MV-4-11 (cell line): ENCODE measurements at regions not wholly inside any gene's neighbourhood (a gene's known extent, or its start where the extent isn't known, plus 50 kb on each side); places are given as distances from the start of the nearest gene placed in this dataset.
"Not testable (repeated sequence)": the region's sequence is repeated elsewhere in the genome, so short reads cannot be mapped to it uniquely, and the experiment has no call there.

ENCODE experiments used
- DNase-seq: peaks from one replicate; lab custom pipeline; 2025; lab: John Stamatoyannopoulos, UW

DNA sequence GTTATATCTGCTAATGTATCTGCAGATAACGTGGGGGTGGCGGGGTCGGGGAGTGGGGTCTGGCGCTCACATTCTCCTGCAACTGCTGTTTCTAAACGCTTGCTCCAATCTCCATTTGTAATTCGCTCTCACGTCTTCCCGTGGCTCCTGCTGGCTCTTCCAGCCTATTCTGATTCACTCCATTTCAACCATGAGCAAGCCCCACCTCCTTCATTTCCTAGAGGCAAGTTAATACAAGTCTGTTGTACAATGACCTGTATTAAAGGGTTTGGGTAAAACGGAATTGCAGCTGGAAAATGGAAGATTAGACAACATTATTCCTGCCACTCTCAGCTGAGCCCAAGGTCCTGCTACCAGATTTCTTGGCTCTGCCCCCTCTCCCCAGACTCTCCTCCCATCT is 132.3 kb downstream of the CSNK2A3 start:
- no peak for DNase-seq

DNA sequence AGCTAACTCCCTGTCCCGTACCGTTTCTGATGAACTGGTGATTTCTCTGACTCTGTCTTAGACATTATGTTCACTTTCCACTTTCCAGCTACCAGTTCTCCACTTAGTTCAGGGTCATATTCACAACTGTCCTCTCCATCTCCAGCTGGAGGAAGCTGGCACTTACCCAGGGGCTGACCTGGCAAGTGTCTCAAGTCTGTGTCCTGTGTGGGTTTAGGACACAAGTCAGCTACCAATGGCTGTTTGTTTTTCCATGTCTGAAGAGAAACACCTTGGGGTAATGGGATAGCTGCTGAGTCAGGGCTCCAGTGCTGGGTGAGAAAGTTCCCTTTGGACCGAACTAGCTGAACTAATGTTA is 134.4 kb downstream of the CSNK2A3 start:
- no peak for DNase-seq

DNA sequence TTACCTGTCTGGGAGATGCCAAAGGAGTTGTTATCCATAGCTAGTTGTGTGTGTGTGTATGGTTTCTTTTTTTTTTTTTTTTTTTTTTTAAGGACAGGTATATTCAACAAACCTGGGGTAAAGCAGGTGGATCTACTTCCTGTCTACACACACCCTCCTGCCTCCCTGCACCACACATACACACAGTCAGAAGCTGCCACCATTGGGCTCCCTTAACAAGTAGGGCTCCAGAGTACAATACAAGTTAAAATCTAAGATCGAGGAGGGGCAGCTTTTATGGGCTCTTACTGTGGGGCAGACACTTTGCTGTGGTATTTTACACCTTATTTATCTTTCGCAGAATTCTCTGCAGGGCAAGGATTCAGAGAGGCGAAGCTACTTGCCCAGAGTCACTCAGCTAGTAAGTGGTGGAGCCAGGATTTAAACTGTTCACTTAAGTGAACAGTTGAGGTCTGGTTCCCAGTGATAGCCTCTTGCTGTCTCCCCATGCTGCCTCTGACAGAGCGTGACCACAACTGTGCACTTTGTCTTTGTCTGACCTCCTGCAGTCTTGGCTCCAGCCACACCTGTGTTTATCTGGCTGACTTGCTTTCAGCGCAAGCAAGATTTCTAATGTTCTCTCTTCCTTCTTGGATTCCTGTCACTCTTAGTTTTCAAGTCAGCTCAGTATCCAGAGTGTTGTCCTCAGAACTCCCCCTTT is 135.0 kb downstream of the CSNK2A3 start:
- no peak for DNase-seq

DNA sequence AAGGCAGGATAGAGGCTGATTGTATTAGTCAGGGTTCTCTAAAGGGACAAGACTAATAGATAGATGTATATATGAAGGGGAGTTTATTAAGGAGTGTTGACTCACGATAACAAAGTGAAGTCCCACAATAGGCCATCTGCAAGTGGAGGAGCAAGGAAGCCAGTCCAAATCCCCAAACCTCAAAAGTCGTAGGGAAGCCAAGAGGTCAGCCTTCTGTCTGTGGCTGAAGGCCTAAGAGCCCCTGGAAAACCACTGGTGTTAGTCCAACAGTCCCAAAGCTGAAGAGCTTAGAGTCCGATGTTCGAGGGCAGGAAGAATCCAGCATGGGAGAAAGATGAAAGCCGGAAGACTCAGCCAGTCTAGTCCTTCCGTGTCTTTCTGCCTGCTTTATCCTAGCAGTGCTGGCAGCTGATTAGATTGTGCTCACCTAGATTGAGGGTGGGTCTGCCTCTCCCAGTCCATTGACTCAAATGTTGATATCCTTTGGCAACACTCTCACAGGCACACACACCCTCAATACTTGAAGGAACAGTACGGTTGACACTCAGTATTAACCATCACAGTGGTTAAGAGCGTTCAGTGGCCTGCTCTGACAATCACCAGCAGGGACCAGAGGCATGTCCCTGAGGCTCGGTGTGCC is 135.6 kb downstream of the CSNK2A3 start:
- DNase-seq: no peak

DNA sequence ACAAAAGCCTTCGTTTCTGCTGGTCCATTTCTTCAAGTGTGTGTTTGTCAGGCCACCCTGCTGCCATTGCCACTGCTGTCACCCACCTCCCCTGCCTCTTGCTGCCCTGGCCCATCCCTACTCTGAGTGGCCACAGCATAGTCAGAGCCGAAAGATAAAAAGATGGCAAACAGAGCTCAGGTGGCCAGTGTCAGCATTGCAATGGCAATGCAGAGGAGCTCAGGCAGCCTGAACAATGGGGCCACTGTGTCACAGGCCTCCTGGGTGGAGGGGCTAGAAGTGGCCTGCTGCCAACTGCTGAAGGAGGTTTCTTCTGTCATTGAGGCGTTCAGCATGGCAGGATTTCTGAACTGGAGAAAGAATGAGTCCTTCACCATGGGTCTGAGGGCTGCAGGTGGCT is 137.1 kb downstream of the CSNK2A3 start:
- no peak for DNase-seq

DNA sequence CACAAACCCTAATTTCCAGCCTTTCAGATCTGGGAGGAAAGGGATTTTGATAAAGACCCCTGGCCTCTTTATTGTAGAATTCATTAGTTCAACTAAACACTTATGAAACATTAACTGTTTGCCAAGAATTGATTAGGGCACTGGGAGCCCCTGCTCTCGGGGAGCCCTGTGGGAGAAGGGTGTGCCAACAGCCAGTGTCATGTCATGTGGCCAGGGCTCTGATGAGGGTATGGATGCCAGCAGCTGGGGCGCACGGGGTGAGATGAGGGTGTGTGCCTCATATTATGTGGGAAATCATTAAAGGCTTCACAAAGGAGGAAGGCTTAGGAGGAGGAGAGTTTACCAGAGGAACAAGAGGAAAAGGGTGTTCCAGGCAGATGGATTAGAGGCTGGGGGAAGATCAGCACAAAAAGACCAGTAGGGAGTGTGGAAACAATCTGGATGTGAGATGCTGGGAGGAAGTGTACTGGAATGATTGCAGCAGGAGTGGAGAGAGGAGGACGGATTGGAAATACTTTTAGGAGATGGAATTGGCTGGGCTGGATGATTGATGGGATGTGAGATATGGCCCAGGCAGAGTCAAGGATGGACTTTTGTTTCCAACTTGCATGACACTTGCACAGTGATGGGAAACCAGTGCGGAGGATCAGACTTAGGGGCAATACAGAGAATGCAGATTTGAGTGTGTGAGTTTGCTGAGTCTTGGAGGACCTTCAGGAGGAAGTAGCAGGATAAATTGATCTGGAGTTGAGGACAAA is 137.8 kb downstream of the CSNK2A3 start:
- DNase-seq: no peak

DNA sequence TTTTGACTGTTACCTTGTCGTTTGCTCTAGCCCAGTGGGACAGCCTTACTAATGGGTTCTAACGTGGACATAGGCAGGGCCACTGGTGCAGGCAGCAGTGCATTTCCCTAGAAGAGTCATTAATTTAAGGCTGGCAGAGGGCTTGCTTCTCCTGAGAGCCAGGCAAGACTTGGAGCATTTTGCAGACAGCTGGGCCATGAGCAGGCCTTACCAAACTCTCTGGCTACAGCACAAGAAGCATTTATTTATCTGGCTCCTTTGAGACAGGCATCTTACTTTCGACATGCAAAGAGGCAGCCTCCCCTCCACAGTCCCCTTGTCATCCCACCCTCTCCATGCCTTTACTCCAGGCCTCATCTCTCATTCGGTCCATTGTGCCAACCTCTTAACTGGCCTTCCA is 139.9 kb downstream of the CSNK2A3 start:
- DNase-seq: no peak

DNA sequence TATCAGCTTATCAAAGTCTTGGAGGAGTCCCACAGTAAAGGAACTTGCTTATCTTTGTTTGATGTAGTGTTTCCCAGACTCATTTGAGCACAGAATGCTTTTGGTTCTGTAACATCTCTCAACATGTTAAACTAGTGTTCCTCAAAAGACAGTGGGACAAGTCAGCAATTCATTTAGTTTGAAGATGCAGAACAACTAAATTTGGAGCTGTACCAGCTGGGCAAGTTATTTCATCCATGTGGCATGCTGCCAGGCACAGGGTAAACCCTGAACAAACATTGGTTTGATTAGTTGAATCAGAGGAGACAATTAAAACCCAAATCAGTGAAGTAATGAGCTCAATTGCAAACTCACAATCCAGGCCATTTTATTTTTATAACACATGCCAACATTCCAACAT is 141.2 kb downstream of the CSNK2A3 start:
- DNase-seq: no peak

DNA sequence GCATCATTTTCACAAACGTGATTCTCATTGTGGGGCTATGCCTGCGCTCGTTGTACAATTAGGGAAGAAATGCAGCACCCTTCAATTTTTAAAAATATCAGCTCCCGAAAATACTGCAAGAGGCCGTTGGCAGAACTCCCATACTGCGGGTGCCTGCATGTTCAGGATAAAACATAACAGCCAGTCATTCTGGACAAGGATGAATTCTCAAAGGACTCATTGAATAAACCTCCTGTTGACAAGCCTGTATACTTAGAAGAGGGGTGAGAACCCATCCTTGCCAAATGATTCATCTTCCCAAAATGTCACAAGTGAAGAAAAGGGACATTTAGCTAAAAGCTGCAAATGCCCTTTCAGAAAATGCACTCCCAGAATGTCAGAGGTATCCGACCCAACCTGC is 141.9 kb downstream of the CSNK2A3 start:
- no peak for DNase-seq

DNA sequence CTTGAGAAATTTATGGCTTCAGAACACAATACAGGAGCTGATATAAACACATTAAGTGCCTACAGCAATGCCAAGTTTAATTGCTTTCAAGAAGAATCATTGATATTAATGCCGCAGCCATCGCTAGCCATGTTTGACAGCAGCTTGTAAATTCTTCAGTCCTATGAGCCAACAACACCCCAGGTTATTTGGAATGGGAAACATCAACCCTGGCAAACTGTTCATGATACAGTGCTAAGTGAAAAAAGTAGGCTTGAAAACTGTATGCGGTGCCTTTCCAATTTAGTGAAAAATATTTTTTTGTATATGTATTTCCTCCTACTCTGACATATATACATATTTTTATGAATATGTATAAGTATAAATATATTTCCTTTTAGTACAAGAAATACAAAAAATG is 142.6 kb downstream of the CSNK2A3 start:
- no peak for DNase-seq

DNA sequence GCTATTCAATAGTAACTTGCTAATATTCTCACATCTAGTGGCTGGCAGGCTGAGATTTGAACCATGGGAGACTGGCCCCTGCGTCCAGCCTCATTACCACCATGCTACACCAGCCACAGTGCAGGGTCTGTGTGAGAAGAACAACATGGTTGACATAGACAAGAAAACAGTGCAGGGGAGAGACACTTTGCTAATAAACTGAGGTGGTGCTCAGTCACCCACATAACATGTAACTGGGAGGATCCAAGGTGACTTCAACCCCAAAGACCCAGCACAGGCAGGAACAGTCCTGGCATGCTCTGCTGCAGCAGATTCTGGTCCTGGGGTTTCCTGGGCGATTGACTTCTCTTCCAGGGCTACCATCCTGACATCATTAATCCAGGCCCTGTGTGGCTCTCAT is 143.1 kb downstream of the CSNK2A3 start:
- DNase-seq: no peak

DNA sequence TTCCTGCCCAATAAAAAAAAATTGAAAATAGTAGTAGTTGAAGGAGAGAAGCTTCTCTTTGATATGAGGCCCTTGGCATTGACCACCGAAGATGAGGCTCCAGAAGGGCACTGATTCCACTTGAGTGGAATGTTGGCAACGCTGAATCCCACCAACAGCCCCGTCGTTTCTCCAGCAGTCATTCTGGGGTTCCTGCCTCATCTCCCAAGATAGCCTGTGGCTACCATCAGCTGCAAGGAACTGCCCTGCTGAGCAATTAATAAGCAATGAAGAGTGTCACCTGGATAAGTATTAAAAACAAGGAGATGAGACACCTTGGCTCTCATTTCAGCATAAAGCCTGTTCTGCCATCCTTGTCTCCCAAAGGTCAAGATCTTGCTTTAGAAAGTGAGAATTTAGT is 144.1 kb downstream of the CSNK2A3 start:
- no peak for DNase-seq

DNA sequence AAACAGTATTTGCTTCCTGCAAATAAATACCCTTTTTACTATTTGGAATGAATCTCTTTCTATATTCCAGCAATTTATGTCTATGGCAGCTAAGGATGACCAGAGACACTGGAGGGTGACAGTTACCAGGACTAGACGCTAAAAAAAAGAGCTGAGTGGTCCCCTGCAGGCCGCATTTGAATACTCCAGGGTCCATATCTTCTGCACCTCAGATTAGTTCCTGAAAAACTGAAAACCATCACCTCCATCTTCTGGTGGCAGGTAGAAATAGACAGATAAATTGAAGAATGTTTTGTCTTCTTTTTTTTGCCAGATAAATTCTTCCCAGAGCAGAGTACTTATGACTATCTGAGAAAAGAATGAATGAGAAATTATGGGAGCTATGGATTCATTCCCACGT is 145.6 kb downstream of the CSNK2A3 start:
- no peak for DNase-seq

DNA sequence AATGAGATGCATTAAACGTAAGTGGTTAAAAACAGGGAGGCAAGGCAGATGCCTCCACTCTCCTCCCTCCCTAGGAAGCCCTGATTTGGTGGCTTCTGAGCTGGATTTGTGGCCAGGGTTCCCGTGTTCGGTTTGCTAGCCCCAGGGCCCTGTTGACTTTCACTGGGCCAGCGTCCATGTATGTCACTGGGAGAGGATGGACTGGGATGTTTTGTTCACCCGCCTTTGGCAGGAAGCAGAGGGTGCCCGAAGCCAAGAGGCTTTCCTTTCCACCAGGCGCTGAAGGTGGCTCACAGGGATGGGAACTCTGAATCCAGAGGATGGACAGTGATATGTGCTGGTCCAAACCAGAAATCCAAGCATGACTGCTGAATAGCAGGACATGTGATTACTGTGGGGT is 146.6 kb downstream of the CSNK2A3 start:
- DNase-seq: no peak

DNA sequence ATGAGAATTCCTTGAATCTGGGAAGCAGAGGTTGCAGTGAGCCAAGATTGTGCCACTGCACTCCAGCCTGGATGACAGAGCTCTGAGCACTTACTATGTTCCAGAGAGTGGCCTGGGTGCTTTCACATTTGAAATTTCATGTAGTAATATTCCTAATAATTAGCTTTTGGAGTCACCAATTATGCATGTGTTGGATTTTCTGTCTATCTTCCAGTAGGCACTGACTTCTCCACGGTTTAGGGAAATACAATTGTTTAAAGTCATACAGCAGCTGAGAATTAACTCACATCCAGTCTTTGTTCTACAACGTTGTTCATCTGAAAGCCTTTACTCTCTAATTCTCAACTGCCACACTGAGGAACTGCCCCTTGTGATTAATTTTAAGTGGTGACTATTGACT is 150.2 kb downstream of the CSNK2A3 start:
- no peak for DNase-seq

DNA sequence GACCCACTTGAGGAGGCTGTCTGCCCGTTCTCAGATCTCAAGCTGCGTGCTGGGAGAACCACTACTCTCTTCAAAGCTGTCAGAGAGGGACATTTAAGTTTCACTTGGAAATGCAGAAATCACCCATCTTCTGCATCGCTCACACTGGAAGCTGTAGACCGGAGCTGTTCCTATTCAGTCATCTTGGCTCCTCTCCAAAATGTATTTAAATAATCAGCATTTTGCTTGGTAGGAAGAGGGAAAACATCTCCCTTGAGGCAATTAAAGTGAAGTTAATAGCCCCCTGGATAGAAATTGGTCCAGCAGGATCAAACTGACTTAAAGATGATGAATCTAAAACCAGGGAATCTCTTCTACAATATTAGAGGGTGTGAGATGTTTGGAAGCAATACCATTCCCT is 151.7 kb downstream of the CSNK2A3 start:
- not testable (repeated sequence) for DNase-seq

DNA sequence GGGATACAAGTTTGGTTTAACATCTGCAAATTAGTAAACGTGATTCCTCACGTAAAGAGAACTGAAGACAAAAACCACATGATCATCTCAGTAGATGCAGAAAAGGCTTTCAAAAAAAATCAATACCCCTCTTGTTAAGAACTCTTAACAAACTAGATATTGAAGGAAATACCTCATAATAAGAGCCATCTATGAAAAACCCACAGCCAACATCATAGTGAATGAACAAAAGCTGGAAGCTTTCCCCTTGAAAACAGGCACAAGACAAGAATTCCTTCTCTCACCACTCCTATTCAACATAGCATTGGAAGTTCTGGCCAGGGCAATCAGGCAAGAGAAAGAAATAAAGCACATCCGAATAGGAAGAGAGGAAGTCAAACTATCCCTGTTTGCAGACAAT is 160.5 kb downstream of the CSNK2A3 start:
- DNase-seq: no peak

DNA sequence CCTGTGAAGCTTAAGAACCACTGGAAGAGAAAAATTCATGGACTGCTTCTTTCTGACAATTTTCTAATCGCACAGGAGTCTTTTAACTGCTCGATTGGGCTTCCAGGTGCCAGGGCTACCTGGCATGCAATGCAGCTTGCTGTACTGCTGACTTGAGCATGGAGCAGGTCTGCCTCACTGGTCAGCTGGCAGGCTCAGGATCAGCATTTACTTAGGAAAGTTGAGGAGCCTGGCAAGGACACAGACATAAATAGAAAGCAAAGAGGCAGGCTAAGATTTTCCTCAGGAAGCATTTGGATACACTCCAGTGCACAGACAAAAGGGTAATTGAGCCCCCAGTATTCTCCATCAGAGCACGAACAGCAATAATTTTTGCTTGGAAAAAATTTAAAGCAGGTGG is 163.5 kb downstream of the CSNK2A3 start:
- DNase-seq: no peak

DNA sequence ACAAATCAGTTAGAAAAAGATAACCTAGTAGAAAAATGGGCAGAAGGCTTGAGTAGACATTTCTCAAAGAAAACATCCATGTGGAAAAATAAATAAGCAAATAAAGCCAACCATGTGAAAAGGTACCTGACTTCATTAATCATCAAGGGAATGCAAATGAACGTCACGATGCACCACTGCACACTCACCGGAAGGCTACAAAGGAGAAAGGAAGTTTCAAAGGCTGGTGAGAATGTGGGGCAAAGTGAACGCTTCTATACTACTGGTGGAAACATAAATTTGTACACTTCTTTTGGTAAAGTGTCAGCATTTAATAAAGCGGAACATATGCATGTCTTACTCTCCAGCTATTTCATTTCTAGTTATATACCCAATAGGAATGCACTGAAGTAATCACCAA is 166.8 kb downstream of the CSNK2A3 start:
- no peak for DNase-seq

DNA sequence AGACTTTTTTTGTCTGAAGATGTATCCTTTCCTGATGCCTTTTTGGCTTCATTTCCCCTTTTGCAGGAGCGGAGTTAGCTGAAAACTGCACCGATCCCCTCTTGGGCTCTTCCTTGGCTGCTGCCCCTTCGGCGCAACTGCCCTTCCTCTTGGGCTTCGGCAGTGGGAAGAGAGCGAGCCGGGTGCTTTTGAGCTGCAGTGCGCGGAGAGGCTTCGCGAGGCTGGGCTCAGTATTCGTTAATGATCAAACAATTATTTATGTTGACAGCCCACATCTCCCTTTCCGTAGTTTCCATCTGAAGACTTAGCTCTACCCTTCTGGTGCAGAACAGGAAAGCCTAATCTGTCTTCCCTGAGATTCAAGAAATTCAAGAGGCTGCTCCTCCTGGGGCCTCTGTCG is 170.8 kb downstream of the CSNK2A3 start:
- DNase-seq: no peak

DNA sequence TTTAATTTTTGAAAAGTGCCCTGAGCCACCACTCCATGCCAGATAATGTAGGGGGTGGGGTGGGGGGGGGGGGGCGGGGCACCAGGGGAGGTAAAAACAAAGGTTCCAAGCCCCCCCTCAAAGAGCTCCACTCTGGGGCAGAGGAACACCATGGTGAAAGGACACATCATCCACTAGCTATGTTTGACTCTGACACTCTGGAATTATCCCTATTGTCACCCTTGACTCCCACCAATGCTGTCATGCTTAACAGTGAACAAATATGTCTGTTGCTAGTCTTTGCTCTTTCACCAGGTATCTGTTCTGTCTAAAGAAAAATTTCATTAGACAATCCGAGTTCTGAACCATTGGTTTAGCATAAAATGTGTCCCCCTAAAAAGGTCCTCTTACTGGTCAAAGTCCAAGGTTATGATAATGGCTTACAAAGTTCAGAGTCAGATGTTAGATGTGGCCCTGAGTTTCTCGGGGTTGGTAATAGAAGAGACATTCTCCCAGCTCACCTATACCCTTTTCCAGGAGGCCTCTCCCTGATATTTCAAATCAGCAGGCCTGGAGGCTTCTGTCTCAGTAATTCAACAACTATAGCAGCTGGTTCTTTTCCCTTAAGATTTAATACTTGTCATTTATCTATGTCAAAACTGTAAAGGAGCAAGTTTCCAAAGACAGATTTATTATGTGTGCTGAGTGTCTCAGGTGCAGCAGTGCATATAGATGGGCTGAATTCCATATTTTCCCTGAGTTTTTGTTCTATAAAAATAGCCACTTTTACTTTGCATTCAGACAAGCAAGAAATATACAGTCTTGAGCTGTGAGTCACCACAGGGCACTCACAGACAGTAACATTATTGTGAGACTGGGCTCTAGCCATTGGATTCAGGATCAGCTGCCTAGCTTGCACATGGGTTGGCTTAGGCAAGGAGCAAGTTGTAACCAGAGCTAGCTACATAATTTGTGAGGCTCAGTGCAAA is 174.1 kb downstream of the CSNK2A3 start:
- no peak for DNase-seq

DNA sequence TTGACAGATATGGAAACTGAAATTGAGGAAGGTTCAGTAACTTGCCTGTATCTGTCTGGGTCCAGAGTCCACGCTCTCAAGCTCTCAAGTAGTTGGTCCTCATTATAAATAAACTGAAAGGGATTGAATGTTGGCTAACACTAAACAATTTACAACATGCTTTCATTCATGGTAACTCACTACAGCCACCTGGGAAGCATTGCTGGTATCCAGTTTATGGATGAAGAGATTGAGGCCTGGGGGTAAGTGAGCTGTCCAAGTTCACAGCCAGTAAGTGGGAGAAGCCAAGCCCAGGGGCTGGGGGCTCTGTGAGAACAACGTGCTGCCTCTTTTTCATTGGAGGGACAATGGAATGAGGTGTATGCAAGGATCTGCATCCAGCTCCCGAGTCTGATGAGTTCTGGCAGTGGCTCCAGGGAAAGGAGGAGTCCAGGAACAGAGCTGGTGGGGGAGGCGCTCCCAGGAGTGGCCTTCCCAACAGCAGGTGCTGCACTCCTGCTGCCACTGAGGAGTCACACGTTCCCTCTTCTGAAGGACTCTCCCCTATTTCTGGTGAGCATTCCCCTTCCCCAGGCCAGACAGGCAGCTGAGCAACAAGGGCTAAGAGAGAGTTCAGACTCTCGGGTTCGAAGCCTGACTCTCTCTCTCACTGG is 175.8 kb downstream of the CSNK2A3 start:
- no peak for DNase-seq
